Muscle of leg (tissue), 3 donors: ENCODE measurements at regions not wholly inside any gene's neighbourhood (a gene's known extent, or its start where the extent isn't known, plus 50 kb on each side); places are given as distances from the start of the nearest gene placed in this dataset.

Experiments
- DNase-seq: peaks from one replicate; pipeline ENCODE4 v3.0.0; 2013
- H3K27ac ChIP-seq: one replicate; pipeline ENCODE4 v1.5.1; 2013; ENCODE audit warnings: mild to moderate bottlenecking, low read length, control low read depth
- H3K27me3 ChIP-seq: one replicate; pipeline ENCODE4 v1.6.1; 2013; ENCODE audit warnings: low read length; ENCODE audit not compliant: control insufficient read depth, insufficient read depth
- H3K36me3 ChIP-seq: one replicate; pipeline ENCODE4 v1.6.1; 2013; ENCODE audit warnings: low read length; ENCODE audit not compliant: control insufficient read depth, insufficient read depth
- H3K4me1 ChIP-seq: one replicate; pipeline ENCODE4 v1.6.1; 2013; ENCODE audit warnings: low read length; ENCODE audit not compliant: control insufficient read depth, insufficient read depth
- H3K4me3 ChIP-seq: one replicate; pipeline ENCODE4 v1.5.1; 2013; ENCODE audit warnings: low read length, control low read depth
- H3K9me3 ChIP-seq: replicated peaks from 2 replicates; pipeline ENCODE4 v1.6.1; 2013; ENCODE audit warnings: low read depth, low read length; ENCODE audit not compliant: control insufficient read depth
- WGBS: methylation state at CpG from one replicate; pipeline ENCODE4 v1.1.5; 2013; ENCODE audit warnings: missing lambda C conversion rate; ENCODE audit not compliant: insufficient coverage; 5-methylcytosine and 5-hydroxymethylcytosine counted together

- no CpG with 5 or more reads among the region's 3 CpGs for whole genome bisulfite sequencing
- DNase-seq, result no peak
- H3K27me3 ChIP-seq, result no peaks in the 10 kb centered on the region
- no peaks in the 10 kb centered on the region for H3K9me3 ChIP-seq
- no peaks in the 10 kb centered on the region for H3K4me1 ChIP-seq
- H3K36me3 ChIP-seq, result no peaks in the 10 kb centered on the region
- no peak overlapping the region for H3K4me3 ChIP-seq
- H3K27ac ChIP-seq, result no peak overlapping the region
Observed at GRCh38 chr4:30630431-30630830, 89.7 kb upstream of the PCDH7 start.

DNA sequence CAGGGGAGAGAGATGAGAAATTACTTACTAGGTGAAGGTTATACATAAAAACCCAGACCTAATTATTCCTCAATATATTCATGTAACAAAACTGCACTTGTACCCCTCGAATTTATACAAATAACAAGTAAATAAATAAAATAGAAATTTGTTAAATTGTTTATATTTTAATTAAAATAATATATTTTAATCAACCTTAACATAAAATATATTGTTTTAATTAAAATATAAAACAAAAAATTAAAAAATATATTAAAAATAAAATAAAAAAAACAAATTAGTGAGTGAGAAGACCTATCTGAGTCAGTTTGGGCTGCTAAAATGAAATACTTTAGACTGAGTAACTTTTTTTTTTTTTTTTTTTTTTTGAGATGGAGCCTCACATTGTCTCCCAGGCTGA is 87.4 kb upstream of the PCDH7 start:
- WGBS, result no CpG with 5 or more reads among the region's 1 CpG
- Histone ChIP-seq H3K4me1 (no peaks in the 10 kb centered on the region), H3K9me3 (no peaks in the 10 kb centered on the region), H3K4me3 (no peak overlapping the region), H3K36me3 (no peaks in the 10 kb centered on the region), H3K27me3 (no peaks in the 10 kb centered on the region), H3K27ac (no peak overlapping the region)
- DNase-seq, result no peak

DNA sequence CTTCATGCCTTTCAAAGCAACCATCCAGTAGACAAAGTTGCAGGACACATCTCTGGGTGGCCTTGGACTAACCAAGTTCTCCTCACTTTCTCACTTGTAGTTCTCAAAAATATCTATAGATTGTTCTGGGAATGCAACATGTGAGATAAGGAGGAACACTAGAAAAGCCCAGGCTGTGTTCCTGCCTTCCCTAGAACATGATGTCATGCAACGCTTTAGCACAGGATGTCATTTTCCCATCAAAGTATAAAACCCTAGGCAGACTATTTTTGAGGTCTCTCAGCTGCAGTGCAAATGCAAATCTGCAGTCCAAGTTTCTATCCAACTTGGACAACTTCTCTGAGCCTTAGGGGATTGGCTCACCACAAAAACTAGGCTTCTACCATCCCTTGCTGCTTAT is 78.8 kb upstream of the PCDH7 start:
- H3K4me1 ChIP-seq, result no peaks in the 10 kb centered on the region
- no peaks in the 10 kb centered on the region for H3K9me3 ChIP-seq
- H3K27me3 ChIP-seq, result no peaks in the 10 kb centered on the region
- H3K27ac ChIP-seq, result no peak overlapping the region
- H3K4me3 ChIP-seq, result no peak overlapping the region
- DNase-seq, result no peak
- 78% methylated on average over 1 of the region's 1 CpG for WGBS
- no peaks in the 10 kb centered on the region for H3K36me3 ChIP-seq

GRCh38 chr4:30642567-30642966 is 77.6 kb upstream of the PCDH7 start:
- Histone ChIP-seq H3K36me3 (no peaks in the 10 kb centered on the region), H3K9me3 (no peaks in the 10 kb centered on the region), H3K4me3 (no peak overlapping the region), H3K4me1 (no peaks in the 10 kb centered on the region), H3K27ac (no peak overlapping the region), H3K27me3 (no peaks in the 10 kb centered on the region)
- DNase-seq, result no peak
- no CpG with 5 or more reads among the region's 1 CpG for WGBS

GRCh38 chr4:30653291-30653690 is 66.9 kb upstream of the PCDH7 start:
- no peak for DNase-seq
- Histone ChIP-seq H3K27me3 (no peaks in the 10 kb centered on the region), H3K9me3 (no peaks in the 10 kb centered on the region), H3K4me1 (no peaks in the 10 kb centered on the region), H3K27ac (no peak overlapping the region), H3K36me3 (no peaks in the 10 kb centered on the region), H3K4me3 (no peak overlapping the region)
- WGBS, result no CpG with 5 or more reads among the region's 1 CpG

GRCh38 chr4:30656828-30657227 is 63.3 kb upstream of the PCDH7 start:
- DNase-seq, result no peak
- Histone ChIP-seq H3K27me3 (no peaks in the 10 kb centered on the region), H3K27ac (no peak overlapping the region), H3K4me3 (no peak overlapping the region), H3K4me1 (no peaks in the 10 kb centered on the region), H3K36me3 (no peaks in the 10 kb centered on the region), H3K9me3 (no peaks in the 10 kb centered on the region)
- WGBS, result 85% methylated on average over 2 of the region's 5 CpGs

DNA sequence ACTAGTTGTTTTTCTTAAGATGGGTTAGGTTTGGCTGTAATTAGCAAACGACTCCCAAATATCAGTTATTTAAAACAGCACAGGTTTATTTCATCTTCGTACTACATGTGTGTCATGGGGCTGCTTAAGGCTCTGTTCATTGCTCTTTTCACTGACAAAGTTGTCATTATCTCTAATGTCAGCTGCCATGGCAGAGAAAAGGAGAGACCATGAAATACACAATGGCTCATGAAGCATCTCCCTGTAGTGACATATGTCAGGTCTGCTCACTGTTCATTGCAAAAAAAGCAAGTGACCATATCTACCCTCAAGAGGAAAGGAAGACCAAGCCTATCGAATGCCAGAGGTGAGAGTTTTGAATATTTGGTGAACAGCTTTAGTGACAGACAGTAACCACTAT is 52.2 kb upstream of the PCDH7 start:
- no peaks in the 10 kb centered on the region for H3K36me3 ChIP-seq
- no peak for DNase-seq
- no peaks in the 10 kb centered on the region for H3K27me3 ChIP-seq
- H3K4me1 ChIP-seq, result no peaks in the 10 kb centered on the region
- no peaks in the 10 kb centered on the region for H3K9me3 ChIP-seq
- H3K27ac ChIP-seq, result no peak overlapping the region
- WGBS, result no CpG with 5 or more reads among the region's 3 CpGs
- H3K4me3 ChIP-seq, result no peak overlapping the region

DNA sequence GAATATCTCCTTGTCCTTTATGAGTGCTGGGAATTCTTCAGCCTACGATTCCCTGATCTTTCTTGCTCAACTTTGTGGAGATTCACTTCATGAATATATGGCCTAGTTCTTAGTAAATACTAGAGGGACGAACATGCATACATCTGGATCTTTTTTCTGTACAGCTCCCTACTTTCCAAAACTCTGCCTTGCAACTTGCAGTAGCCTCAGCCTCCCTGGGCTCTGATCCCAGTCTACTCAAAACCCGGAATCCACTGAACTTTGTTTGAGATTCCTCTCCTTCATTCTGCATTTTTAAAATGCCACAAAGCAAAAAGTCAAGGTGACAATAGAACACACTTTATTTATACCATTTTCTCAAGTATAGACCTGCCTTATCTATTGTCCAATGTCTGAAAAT is 50.0 kb upstream of the PCDH7 start:
- WGBS, result no CpG with 5 or more reads among the region's 3 CpGs
- H3K36me3 ChIP-seq, result no peaks in the 10 kb centered on the region
- H3K27me3 ChIP-seq, result no peaks in the 10 kb centered on the region
- DNase-seq, result peak; percentile 37
- no peaks in the 10 kb centered on the region for H3K9me3 ChIP-seq
- no peak overlapping the region for H3K4me3 ChIP-seq
- no peak overlapping the region for H3K27ac ChIP-seq
- no peaks in the 10 kb centered on the region for H3K4me1 ChIP-seq
